ENCODE measurements at regions not wholly inside any gene's neighbourhood (a gene's known extent, or its start where the extent isn't known, plus 50 kb on each side); places are given as distances from the start of the nearest gene placed in this dataset.
A peak's percentile ranks its signal among the peaks of the same experiment; 100 is the strongest.
"Not testable (repeated sequence)": the region's sequence is repeated elsewhere in the genome, so short reads cannot be mapped to it uniquely, and the experiment has no call there.

- no peak for DNase-seq (ENCODE audit: low read depth)
Observed at GRCh38 chr3:88661433-88661824, 446.0 kb upstream of the EPHA3 start.

- no peak for DNase-seq (ENCODE audit: low read depth)
Observed at GRCh38 chr3:88668180-88668579, 439.2 kb upstream of the EPHA3 start.

- no peak for DNase-seq (ENCODE audit: low read depth)
Observed at GRCh38 chr3:88671573-88671972, 435.8 kb upstream of the EPHA3 start.

DNA sequence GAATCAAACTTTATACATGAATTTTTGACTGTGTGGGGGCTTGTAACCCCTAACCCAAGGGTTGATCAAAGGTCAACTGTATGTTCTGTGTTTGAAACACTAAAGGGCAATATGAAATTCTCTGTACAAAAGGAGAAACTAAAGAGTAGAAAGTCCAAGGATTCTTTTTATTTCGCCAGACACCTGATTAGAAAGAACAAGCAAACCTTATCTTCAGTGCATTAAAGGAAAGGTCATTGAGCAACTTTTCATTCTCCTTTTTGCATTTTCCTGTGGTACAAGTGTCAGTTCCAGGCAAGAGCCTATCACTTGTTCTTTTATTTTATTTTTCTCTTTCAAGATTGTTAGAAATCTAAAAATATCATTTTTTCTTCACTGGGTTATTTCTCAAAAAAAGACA lies 430.1 kb upstream of the EPHA3 start:
- DNase-seq (ENCODE audit: low read depth), result no peak

DNA sequence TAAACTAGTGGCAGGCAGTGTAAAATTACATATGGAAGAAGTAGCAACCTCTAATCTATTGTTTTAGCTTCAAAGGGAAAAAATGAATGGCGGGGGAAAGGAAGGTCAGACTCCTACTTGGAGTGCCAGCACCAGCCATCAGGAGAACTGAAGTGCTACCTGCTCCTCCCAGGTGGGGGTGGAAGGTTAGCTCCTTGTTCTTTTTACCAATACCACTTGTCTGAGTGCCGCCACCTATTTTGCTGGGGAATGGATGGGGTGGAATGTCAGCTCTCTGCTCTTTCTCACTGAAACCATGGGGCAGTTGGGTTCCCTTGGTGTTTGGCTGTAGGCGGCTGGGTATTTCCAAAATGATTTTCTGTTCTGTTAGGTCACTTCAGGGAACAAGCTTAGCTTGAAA lies 428.7 kb upstream of the EPHA3 start:
- DNase-seq (ENCODE audit: low read depth), result no peak

- no peak for DNase-seq (ENCODE audit: low read depth)
Observed at GRCh38 chr3:88690287-88690686, 417.1 kb upstream of the EPHA3 start.

- no peak for DNase-seq (ENCODE audit: low read depth)
Observed at GRCh38 chr3:88691081-88691480, 416.3 kb upstream of the EPHA3 start.

- no peak for DNase-seq (ENCODE audit: low read depth)
Observed at GRCh38 chr3:88703501-88704059, 403.8 kb upstream of the EPHA3 start.

GRCh38 chr3:88704338-88704737 lies 403.1 kb upstream of the EPHA3 start:
- DNase-seq (ENCODE audit: low read depth), result no peak

DNA sequence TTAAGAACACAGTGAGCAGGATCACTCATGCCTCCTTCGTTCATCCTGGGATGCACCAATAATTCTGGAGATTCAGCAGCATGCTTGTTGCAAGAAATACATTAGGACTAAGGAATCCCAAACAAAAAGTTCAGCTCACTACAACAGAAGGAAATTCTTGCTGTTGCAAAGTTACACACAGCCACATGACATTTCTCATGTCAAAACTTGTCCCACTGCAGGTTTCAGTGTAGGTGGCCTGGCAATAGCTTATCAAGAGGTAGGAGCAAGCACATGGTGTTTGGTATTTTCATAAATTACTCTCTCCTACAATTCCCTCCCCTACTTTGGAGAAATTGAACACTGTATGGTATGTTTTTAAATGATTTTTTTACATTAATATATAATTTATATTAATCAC lies 399.6 kb upstream of the EPHA3 start:
- DNase-seq (ENCODE audit: low read depth), result no peak

DNA sequence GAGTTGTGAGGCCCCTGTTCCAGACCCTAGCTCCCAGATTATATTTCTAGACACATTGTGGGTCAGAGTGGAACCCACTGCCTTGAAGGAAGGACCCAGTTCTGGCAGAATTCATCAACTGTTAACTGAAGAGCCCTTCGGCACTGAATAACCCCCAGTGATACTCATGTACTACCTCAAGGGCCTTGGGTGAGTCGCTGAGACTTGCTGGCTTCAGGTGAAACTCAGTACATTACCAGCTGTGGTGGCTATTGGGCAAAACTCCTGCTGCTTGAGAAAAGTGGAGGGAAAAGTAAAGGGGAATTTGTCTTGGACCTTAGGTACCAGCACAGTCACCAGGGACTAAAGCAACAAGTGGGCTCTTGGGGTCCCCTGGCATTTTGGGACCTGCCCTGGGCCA lies 394.9 kb upstream of the EPHA3 start:
- no peak for DNase-seq (ENCODE audit: low read depth)

DNA sequence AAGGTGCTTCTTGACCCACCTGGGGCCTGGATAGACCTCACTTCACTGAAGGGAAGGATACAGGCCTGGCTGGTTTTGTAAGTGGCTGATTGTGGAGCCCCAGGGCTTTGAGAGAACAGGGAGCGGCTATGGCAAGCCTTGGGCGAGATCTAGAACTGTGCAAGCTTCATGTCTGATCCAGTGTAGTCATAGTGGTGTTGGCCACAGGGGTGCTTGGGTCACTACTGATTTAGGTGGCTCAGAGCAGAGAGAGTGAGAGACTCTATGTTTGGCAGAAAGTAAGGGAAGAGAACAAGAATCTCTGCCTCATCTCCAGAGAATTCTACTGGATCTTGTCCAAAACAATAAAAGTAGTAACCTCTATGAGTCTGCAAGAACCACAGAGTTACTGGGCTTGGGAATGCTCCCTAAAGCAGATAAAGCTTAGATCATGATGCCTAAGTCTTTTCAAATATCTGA lies 394.2 kb upstream of the EPHA3 start:
- DNase-seq (ENCODE audit: low read depth), result peak; percentile 70

GRCh38 chr3:88725440-88726165 lies 381.8 kb upstream of the EPHA3 start:
- DNase-seq (ENCODE audit: low read depth), result no peak

GRCh38 chr3:88732186-88732585 lies 375.2 kb upstream of the EPHA3 start:
- DNase-seq (ENCODE audit: low read depth), result no peak

DNA sequence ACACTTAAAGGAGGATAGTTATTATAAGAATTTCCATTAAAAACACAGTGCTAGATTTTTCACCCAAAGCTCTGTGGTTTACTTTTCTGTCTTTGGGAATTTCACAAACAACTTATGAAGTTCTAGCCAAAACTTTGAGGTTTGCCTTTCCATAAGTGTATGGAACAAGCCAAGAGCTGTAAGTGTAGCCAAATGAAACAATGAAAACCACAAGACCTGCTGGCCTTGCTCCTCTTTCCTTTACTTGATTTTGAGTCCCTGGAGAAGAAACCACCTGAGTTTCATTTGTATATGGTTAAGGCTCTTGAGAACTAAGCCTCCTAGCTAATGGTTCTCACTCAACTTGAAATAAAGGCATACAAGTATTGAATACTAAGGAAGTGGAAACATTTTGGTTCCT lies 365.3 kb upstream of the EPHA3 start:
- no peak for DNase-seq (ENCODE audit: low read depth)

GRCh38 chr3:88742674-88743507 lies 364.5 kb upstream of the EPHA3 start:
- no peak for DNase-seq (ENCODE audit: low read depth)

GRCh38 chr3:88744896-88745295 lies 362.5 kb upstream of the EPHA3 start:
- no peak for DNase-seq (ENCODE audit: low read depth)

- not testable (repeated sequence) for DNase-seq (ENCODE audit: low read depth)
Observed at GRCh38 chr3:88747145-88747544, 360.3 kb upstream of the EPHA3 start.

DNA sequence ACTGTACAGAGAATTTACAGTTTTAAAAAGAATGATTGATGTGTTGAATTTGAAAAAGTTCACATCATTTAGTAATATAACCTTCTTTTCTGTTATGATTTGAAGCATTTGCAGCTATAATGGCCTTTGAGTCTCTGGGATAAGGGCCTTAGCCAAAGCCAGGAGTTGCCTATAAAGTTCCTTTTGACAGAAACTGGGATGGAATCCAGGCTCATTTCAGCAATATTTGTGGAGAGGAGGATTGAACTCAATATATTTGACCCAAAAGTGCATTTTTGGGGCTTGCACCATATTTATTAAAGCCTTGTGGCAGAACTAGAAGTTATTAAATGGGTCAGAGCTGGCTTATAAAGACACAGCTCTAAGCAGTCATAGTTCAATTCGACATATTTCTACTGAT lies 348.7 kb upstream of the EPHA3 start:
- no peak for DNase-seq (ENCODE audit: low read depth)

- peak; percentile 5 for DNase-seq (ENCODE audit: low read depth)
Observed at GRCh38 chr3:88767746-88768145, 339.7 kb upstream of the EPHA3 start.

GRCh38 chr3:88773766-88774165 lies 333.7 kb upstream of the EPHA3 start:
- no peak for DNase-seq (ENCODE audit: low read depth)

GRCh38 chr3:88775026-88775690 lies 332.3 kb upstream of the EPHA3 start:
- no peak for DNase-seq (ENCODE audit: low read depth)
